ENCODE measurements at regions not wholly inside any gene's neighbourhood (a gene's known extent, or its start where the extent isn't known, plus 50 kb on each side); places are given as distances from the start of the nearest gene placed in this dataset.

DNA sequence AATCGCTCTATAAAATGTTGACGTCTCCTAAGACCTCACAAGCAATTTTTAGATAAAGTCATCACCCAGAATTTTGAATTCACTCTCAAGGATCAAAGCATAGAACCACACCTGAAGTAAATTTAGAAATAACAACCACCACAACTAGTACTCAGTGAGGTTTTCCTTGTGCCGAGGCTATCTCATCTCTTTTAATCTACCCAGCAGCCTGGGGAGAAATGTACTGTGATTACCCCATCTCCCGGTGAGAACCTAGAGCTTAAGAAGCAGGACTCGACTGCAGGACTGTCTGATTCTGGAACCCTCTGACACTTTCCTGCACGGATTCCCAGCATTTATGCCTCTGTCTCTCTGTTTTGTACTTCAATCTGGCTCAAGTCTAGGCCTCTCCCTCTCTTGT lies 180.9 kb upstream of the PLXNC1 start:
- no peak for DNase-seq (ENCODE audit: low read depth)
- H3K4me3 ChIP-seq (ENCODE audit: low read depth, low read length): no peak overlapping the region
- TF ChIP-seq, protein P1, sequence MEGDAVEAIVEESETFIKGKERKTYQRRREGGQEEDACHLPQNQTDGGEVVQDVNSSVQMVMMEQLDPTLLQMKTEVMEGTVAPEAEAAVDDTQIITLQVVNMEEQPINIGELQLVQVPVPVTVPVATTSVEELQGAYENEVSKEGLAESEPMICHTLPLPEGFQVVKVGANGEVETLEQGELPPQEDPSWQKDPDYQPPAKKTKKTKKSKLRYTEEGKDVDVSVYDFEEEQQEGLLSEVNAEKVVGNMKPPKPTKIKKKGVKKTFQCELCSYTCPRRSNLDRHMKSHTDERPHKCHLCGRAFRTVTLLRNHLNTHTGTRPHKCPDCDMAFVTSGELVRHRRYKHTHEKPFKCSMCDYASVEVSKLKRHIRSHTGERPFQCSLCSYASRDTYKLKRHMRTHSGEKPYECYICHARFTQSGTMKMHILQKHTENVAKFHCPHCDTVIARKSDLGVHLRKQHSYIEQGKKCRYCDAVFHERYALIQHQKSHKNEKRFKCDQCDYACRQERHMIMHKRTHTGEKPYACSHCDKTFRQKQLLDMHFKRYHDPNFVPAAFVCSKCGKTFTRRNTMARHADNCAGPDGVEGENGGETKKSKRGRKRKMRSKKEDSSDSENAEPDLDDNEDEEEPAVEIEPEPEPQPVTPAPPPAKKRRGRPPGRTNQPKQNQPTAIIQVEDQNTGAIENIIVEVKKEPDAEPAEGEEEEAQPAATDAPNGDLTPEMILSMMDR (IDR thresholded peaks at IDR 0.05; ENCODE audit: insufficient read depth, low read length): no peak

DNA sequence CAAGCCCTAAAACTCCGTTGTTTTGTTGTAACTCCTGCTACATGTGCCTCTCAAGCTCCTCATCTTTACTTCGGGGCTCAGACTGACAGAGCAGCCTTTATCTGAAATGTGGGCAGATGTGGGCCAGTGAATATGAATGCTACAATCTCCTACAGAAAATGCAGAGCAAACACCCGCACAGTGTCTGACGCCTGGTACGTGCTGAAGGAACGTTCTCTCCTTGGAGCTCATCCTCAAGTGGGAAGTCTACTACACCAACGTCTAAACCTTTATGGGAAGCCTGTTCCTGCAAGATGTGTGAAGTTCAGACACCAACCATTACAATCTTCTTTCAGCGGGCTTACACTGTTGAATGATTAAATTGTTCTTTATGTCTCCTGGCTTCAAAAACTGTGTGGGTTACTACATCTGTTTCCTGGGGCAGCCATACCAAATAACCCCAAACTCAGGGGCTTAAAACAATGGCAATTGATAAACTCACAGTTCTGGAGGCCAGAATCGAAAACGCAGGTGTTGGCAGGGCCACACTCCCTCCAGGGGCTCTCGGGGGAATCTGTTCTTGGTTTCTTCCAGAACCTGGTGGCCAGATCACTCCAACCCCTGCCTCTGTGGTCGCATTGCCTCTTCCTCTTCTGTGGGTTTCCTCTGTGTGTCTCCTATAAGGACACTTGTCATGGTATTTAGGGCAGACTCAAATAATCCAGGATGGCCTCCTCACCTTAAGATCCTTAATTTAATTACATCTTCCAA lies 179.7 kb upstream of the PLXNC1 start:
- H3K4me3 ChIP-seq (ENCODE audit: low read depth, low read length): no peak overlapping the region
- DNase-seq (ENCODE audit: low read depth): no peak
- TF ChIP-seq, protein P1 (IDR thresholded peaks at IDR 0.05; ENCODE audit: insufficient read depth, low read length): no peak

DNA sequence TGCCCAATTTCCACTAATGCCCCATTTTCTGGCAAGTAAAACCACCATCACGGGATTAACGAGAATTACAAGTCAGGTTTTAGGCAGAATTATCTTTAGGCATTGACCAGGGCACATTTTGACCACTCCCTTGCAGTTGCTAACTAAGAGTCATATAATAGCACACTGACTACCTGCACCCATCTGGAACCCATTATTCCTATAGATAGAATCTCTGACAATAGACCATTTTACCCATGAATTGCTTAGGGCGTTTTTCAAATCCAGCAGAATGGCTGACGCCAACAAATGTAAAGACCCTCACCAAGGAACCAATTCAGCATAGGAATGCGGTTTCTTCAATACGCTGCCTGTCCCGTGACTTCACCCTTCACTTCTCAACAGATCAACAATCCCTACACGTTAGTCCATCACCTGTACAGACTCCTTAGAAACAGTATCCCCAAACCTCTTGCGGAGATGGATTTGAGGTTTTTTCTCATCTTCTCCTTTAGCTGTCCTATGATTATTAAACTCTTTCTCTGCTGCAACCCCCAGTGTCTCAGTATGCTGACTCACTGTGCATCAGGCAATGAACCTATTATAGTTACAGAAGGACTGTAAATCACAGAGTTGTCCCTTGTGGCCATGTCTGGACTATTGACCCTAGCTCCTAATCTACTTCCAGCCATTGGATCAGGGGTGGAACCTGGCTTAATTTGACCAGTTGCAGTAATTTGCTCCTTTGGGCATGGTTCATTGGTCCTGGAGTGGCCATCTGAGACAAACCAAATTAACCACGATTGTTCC lies 177.3 kb upstream of the PLXNC1 start:
- no peak overlapping the region for H3K4me3 ChIP-seq (ENCODE audit: low read depth, low read length)
- TF ChIP-seq, protein P1 (IDR thresholded peaks at IDR 0.05; ENCODE audit: insufficient read depth, low read length): no peak
- no peak for DNase-seq (ENCODE audit: low read depth)

DNA sequence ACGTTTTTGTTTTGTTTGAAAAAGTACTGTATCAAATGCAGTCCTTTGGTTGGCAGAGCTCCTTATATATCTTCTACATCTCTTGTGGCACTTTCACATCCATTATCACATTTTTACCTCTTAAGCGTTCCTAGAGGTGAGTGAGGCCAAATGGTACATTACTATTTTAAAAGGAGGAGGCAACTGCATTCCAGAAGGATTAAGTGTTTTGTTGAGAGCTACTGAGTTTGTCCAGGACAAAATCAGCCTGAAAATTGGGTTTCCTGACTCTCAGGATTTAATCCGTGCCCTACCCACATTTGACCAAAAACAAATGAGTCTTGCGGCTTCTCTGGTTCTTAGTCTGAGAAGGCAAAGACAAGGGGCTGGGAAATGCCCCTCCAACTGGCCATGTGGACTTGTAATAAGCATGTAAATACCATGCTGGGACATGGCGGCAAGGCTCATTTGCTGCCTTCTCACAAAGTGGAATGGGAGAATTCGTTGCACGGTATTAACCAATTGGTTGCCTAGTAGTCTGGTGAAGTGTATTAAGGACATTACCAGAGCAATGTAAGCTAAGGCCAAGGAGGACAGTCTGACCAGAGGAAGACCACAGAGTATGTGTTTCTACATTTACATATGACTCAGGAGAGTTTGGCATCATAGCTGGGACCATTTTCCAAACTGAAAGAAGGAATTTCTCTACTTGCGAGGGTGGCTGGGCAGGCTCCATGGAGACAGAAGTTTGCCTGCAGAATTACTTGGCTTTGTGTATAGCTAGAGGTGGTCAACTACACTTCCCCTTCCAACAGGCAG lies 175.8 kb upstream of the PLXNC1 start:
- H3K4me3 ChIP-seq (ENCODE audit: low read depth, low read length): no peak overlapping the region

DNA sequence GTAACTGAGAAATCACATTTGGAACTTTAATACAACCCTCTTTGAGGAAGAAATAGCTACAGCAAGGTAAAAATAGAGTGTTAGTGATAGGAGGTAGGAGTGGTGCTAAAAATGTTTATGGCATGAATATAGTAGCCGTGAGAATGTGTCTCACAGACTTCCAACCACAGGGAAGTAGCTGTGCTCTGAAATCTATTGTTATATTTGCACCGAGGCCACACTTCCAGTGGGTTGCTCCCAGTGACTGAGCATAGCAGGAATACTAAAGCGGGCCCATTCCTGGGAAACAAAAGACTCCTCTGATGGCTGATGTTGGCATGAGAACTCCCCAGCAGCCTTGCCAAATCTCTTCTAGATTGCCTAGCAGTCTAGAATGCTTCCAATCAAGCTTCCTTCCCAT lies 174.1 kb upstream of the PLXNC1 start:
- peak; percentile 18 for DNase-seq (ENCODE audit: low read depth)
- H3K4me3 ChIP-seq (ENCODE audit: low read depth, low read length): no peak overlapping the region
- TF ChIP-seq, protein P1 (IDR thresholded peaks at IDR 0.05; ENCODE audit: insufficient read depth, low read length): no peak

More for the DNA sequence above, 175.8 kb upstream of the PLXNC1 start:
- peak; percentile 91 for DNase-seq (ENCODE audit: low read depth)
- TF ChIP-seq, protein P1 (IDR thresholded peaks at IDR 0.05; ENCODE audit: insufficient read depth, low read length): no peak

DNA sequence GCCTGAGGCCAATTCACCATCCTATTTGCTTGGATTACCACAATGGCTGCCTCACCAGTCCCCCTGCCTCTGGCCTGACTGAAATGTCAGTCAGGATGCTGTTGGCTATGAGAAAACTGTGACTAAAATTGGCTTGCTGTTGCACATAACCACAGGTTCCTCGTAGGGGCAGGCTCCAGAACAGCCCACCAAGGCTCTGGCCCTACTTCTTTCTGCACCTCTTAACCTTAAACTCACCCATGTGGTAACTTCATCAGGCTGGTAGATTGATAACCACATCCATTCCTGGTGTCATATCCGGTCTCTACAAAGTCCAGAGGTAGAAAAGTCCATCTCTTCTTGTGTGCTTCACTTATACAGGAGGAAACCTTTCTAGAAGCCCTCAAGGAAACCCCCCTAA lies 172.4 kb upstream of the PLXNC1 start:
- H3K4me3 ChIP-seq (ENCODE audit: low read depth, low read length): no peak overlapping the region
- no peak for DNase-seq (ENCODE audit: low read depth)
- TF ChIP-seq, protein P1 (IDR thresholded peaks at IDR 0.05; ENCODE audit: insufficient read depth, low read length): no peak
